ENCODE measurements at regions not wholly inside any gene's neighbourhood (a gene's known extent, or its start where the extent isn't known, plus 50 kb on each side); places are given as distances from the start of the nearest gene placed in this dataset.

- peaks cover 96% of the 10 kb centered on the region for H3K4me1 Mint-ChIP-seq (ENCODE audit: unreplicated experiment)
- no peak for TF ChIP-seq CTCF (IDR thresholded peaks at IDR 0.05)
- peak overlapping the region; percentile 95 for H3K27ac Mint-ChIP-seq (ENCODE audit: unreplicated experiment)
- H3K27me3 Mint-ChIP-seq (ENCODE audit: unreplicated experiment), result no peaks in the 10 kb centered on the region
- H3K4me3 Mint-ChIP-seq (ENCODE audit: unreplicated experiment), result no peak overlapping the region
- H3K9me3 Mint-ChIP-seq (ENCODE audit: unreplicated experiment), result peaks cover 9% of the 10 kb centered on the region
- DNase-seq (ENCODE audit: extremely low spot score, unreplicated experiment), result no peak
- H3K36me3 Mint-ChIP-seq (ENCODE audit: unreplicated experiment), result peaks cover 4% of the 10 kb centered on the region
Observed at GRCh38 chr9:87280421-87280820, 217.2 kb upstream of the DAPK1 start.

- Mint-ChIP-seq H3K4me3 (ENCODE audit: unreplicated experiment) (no peak overlapping the region), H3K27ac (ENCODE audit: unreplicated experiment) (peak overlapping the region; percentile 95), H3K4me1 (ENCODE audit: unreplicated experiment) (peaks cover 78% of the 10 kb centered on the region), H3K27me3 (ENCODE audit: unreplicated experiment) (no peaks in the 10 kb centered on the region), H3K9me3 (ENCODE audit: unreplicated experiment) (peaks cover 9% of the 10 kb centered on the region), H3K36me3 (ENCODE audit: unreplicated experiment) (peaks cover 6% of the 10 kb centered on the region)
- TF ChIP-seq CTCF (IDR thresholded peaks at IDR 0.05), result no peak
- DNase-seq (ENCODE audit: extremely low spot score, unreplicated experiment), result no peak
Observed at GRCh38 chr9:87282538-87282937, 215.1 kb upstream of the DAPK1 start.

GRCh38 chr9:87283585-87283984 lies 214.1 kb upstream of the DAPK1 start:
- peaks cover 4% of the 10 kb centered on the region for H3K36me3 Mint-ChIP-seq (ENCODE audit: unreplicated experiment)
- no peaks in the 10 kb centered on the region for H3K27me3 Mint-ChIP-seq (ENCODE audit: unreplicated experiment)
- H3K9me3 Mint-ChIP-seq (ENCODE audit: unreplicated experiment), result peaks cover 9% of the 10 kb centered on the region
- no peak overlapping the region for H3K27ac Mint-ChIP-seq (ENCODE audit: unreplicated experiment)
- no peak for TF ChIP-seq CTCF (IDR thresholded peaks at IDR 0.05)
- H3K4me3 Mint-ChIP-seq (ENCODE audit: unreplicated experiment), result no peak overlapping the region
- no peak for DNase-seq (ENCODE audit: extremely low spot score, unreplicated experiment)
- peaks cover 68% of the 10 kb centered on the region for H3K4me1 Mint-ChIP-seq (ENCODE audit: unreplicated experiment)

- peaks cover 63% of the 10 kb centered on the region for H3K4me1 Mint-ChIP-seq (ENCODE audit: unreplicated experiment)
- peaks cover 9% of the 10 kb centered on the region for H3K9me3 Mint-ChIP-seq (ENCODE audit: unreplicated experiment)
- peaks cover 4% of the 10 kb centered on the region for H3K36me3 Mint-ChIP-seq (ENCODE audit: unreplicated experiment)
- no peak overlapping the region for H3K4me3 Mint-ChIP-seq (ENCODE audit: unreplicated experiment)
- no peaks in the 10 kb centered on the region for H3K27me3 Mint-ChIP-seq (ENCODE audit: unreplicated experiment)
- DNase-seq (ENCODE audit: extremely low spot score, unreplicated experiment), result no peak
- no peak overlapping the region for H3K27ac Mint-ChIP-seq (ENCODE audit: unreplicated experiment)
- no peak for TF ChIP-seq CTCF (IDR thresholded peaks at IDR 0.05)
Observed at GRCh38 chr9:87285183-87285850, 212.3 kb upstream of the DAPK1 start.

GRCh38 chr9:87286506-87286905 lies 211.2 kb upstream of the DAPK1 start:
- H3K27ac Mint-ChIP-seq (ENCODE audit: unreplicated experiment), result no peak overlapping the region
- peaks cover 9% of the 10 kb centered on the region for H3K9me3 Mint-ChIP-seq (ENCODE audit: unreplicated experiment)
- H3K36me3 Mint-ChIP-seq (ENCODE audit: unreplicated experiment), result peaks cover 3% of the 10 kb centered on the region
- no peak for TF ChIP-seq CTCF (IDR thresholded peaks at IDR 0.05)
- no peak overlapping the region for H3K4me3 Mint-ChIP-seq (ENCODE audit: unreplicated experiment)
- H3K27me3 Mint-ChIP-seq (ENCODE audit: unreplicated experiment), result no peaks in the 10 kb centered on the region
- DNase-seq (ENCODE audit: extremely low spot score, unreplicated experiment), result no peak
- peaks cover 62% of the 10 kb centered on the region for H3K4me1 Mint-ChIP-seq (ENCODE audit: unreplicated experiment)
